ENCODE measurements at regions not wholly inside any gene's neighbourhood (a gene's known extent, or its start where the extent isn't known, plus 50 kb on each side); places are given as distances from the start of the nearest gene placed in this dataset.
"Not testable (repeated sequence)": the region's sequence is repeated elsewhere in the genome, so short reads cannot be mapped to it uniquely, and the experiment has no call there.

DNA sequence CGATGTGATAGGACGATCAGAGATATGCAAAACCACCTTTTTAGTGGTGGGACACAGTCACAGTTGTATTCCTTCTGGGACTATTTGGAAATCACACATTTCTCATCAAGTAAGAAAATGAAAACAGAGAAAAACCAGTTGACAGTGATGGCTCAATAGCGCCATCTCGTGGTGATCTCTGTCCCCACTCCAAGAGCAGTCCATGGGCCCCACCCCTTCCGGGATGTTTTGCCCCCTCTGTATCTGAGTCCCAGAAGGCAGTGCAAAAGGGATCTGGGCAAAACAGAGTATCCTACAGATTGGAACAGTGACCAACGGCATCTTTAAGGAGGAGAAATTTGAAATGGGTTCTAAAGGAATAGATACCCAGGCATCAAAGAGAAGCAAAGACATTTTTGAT, 155.5 kb downstream of the NPIPA8 start:
- not testable (repeated sequence) for H3K9me3 Mint-ChIP-seq, H3K4me3 Mint-ChIP-seq, H3K4me1 Mint-ChIP-seq, DNase-seq, H3K27ac Mint-ChIP-seq, H3K27me3 Mint-ChIP-seq, H3K36me3 Mint-ChIP-seq

DNA sequence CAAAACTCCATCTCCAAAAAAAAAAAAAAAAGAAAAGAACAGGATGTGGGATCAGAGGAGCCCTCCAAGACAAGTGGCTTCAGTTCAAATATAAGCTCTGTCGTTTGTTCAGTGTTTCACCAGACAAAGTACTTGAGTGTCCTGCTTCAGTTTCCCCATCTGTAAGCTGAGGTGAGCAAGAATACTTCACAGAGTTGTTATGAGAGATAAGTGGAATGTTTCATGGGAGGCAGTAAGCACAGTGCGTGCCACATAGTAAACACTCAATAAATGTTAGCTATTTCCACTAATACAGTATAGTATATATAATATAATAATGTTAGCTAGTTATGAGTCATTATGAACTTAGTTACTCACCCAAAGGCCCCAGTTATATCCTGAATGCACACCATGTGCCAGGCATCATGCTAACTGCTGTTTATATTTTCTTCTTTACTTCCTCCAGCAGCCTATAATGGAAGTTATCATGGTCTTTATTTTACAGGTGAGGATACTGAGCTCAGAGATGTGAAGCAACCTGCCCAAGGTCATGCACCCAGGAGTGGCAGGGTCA, 162.5 kb downstream of the NPIPA8 start:
- not testable (repeated sequence) for DNase-seq, H3K4me3 Mint-ChIP-seq, H3K4me1 Mint-ChIP-seq, H3K27ac Mint-ChIP-seq, H3K27me3 Mint-ChIP-seq, H3K9me3 Mint-ChIP-seq, H3K36me3 Mint-ChIP-seq

DNA sequence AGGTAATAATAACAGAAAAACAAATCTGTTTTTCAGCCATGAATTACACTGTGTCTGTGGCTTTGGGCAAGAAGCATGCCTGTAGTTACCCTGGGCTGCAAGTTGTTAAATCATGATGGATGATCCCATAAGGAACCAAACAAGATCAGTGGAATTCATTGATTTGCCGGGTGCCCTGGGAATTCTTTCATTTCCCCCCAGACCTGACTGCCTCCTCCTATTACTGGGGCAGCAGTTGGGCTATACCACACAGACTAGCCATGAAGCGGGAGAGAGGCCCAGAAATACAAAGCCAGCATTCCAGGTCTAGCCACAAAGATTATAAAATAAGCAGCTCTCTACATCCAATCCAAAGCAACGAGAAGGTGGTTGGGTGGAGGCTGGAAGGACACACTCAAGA, 174.2 kb downstream of the NPIPA8 start:
- H3K9me3 Mint-ChIP-seq, H3K4me3 Mint-ChIP-seq: not testable (repeated sequence)

DNA sequence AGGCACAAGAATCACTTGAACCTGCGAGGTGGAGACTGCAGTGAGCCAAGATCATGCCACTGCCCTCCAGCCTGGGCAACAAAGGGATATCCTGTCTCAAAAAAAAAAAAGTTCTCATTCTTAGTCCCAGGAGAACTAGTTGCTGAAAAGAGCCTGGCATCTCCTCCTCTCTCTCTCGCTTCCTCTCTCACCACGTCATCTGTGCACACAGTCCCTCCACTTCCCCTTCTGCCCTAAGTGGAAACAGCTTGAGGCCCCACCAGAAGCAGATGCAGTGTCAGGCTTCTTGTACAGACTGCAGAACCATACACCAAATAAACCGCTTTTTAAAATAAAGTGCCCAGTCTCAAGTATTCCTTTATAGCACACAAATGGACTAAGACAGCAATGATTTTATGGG, 175.3 kb downstream of the NPIPA8 start:
- H3K36me3 Mint-ChIP-seq, H3K27ac Mint-ChIP-seq, H3K4me3 Mint-ChIP-seq, DNase-seq, H3K9me3 Mint-ChIP-seq, H3K4me1 Mint-ChIP-seq: not testable (repeated sequence)
- H3K27me3 Mint-ChIP-seq = peaks cover 13% of the 10 kb centered on the region

More for the DNA sequence above, 174.2 kb downstream of the NPIPA8 start:
- not testable (repeated sequence) for H3K36me3 Mint-ChIP-seq, H3K4me1 Mint-ChIP-seq, DNase-seq, H3K27ac Mint-ChIP-seq
- peaks cover 15% of the 10 kb centered on the region for H3K27me3 Mint-ChIP-seq

DNA sequence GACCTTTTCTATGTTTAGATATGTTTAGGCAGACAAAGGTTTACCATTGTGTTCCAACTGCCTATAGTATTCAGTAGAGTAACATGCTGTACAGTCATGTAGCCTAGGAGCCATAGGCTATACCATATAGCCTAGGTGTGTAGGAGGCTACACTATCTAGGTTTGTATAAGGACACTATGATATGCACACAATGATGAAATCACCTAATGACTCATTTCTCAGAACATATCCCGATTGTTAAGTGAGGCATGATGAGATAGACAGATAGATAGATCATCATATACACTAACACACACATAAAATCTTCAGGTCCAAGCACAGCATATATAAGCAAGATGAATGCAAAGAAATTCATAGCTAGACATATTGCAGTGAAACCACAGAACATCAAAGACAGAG, 177.4 kb downstream of the NPIPA8 start:
- H3K9me3 Mint-ChIP-seq, DNase-seq, H3K36me3 Mint-ChIP-seq, H3K4me3 Mint-ChIP-seq, H3K27ac Mint-ChIP-seq, H3K4me1 Mint-ChIP-seq: not testable (repeated sequence)
- peaks cover 13% of the 10 kb centered on the region for H3K27me3 Mint-ChIP-seq

DNA sequence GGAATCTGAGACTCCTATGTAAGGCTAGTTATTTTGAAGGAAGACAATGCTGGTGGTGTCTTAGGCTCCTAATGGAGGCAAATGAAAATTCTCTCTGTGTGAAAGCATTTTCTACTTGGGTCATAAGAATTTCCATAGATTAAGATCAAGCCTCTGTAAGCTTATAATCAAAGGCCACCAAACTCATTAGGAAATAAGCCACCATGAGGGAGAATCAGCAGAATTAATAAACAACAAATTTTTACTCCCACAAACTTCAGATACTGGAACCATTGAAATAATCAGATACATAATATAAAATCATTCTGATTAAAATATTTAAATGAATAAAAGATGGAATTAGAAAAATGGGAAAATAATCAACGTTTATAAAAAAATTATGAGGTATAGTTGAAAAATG, 178.7 kb downstream of the NPIPA8 start:
- not testable (repeated sequence) for H3K27ac Mint-ChIP-seq, H3K36me3 Mint-ChIP-seq, H3K4me1 Mint-ChIP-seq, H3K4me3 Mint-ChIP-seq, H3K9me3 Mint-ChIP-seq, DNase-seq
- peaks cover 13% of the 10 kb centered on the region for H3K27me3 Mint-ChIP-seq

DNA sequence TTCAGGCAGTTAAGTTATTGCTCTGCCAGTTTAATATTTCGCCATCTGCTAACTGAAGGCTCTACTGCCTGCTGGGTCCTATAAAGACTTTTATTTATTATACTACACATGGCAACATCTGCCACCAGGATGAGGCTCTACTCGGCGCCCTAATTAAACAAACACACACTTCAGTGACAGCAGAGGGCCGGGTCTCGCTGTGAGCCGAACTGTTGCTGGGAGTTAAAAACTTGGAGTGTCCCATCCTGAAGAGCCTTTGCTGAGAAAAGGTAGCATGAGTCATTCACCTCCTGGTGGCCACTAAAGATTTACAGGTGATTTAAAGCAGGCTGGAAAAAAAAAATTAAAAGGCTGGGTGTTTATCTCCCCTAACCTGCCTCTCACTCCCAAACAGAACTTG, 183.7 kb downstream of the NPIPA8 start:
- not testable (repeated sequence) for H3K4me3 Mint-ChIP-seq, H3K9me3 Mint-ChIP-seq, DNase-seq, H3K36me3 Mint-ChIP-seq, H3K27ac Mint-ChIP-seq, H3K4me1 Mint-ChIP-seq, H3K27me3 Mint-ChIP-seq

DNA sequence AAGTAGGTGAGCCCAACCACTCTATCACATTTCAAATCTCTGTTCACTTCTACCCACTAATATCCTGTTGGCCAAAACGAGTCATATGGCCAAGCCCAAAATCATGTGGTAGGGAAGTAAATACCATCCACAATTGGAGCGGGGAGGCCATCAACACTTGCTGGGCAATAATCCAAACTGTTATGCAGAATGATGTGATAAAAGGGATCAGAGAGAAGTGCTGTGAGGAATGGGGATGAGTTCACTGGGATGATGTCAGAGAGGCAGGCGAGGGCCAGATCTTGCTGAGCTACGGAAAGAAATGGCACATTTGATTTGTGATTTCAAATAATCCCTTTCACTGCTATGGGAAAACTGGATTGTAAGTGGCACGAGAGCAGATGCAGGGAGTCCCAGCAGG, 188.4 kb downstream of the NPIPA8 start:
- not testable (repeated sequence) for H3K36me3 Mint-ChIP-seq, H3K9me3 Mint-ChIP-seq, H3K27me3 Mint-ChIP-seq, H3K27ac Mint-ChIP-seq, H3K4me1 Mint-ChIP-seq, H3K4me3 Mint-ChIP-seq, DNase-seq

DNA sequence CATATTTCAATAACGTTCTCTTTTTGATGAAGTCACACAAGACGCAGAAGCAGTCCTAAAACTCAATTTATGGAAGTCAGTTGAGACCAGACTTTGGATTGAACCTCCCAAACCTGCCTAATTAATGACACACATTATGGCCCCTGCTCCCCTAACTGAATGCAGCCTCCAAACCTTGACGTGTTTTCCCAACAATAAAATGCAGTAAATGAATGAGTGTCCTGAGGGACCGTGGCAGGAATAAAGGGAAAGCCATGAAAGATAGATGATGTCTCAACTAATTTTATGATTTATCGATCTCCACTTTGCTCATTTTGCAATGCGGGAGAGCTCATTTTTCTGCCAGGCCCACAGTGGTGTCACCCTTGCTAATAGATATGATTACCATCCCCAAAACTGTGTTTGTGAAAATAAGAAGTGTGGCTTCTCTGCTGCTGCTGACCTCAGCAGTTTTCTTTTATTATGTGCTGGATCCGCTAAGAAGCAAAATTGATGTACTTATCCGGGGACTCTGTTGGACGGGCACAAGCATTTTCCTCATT, 189.9 kb downstream of the NPIPA8 start:
- H3K4me1 Mint-ChIP-seq, H3K27ac Mint-ChIP-seq, H3K27me3 Mint-ChIP-seq, DNase-seq, H3K36me3 Mint-ChIP-seq, H3K4me3 Mint-ChIP-seq, H3K9me3 Mint-ChIP-seq: not testable (repeated sequence)

DNA sequence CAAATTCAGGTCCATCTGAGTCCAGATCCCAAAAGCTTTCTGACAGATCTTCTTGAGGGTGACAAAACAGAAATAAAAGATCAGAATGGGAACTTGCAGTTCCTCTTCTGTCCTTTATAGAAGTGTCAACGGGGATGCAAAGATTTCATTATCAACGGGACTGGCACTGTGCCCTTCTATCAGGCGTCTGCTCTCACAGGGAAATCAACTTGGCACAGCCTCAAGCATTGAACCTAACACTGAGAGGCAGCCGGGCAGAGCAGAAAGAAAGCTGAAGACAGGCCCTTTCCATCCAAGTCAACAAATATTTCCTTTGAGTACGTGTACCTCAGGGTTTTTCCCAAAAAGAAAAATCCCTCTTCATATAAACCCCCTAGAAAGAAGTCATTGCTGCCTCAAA, 194.5 kb downstream of the NPIPA8 start:
- H3K4me3 Mint-ChIP-seq, H3K36me3 Mint-ChIP-seq, H3K27ac Mint-ChIP-seq, H3K9me3 Mint-ChIP-seq, DNase-seq, H3K27me3 Mint-ChIP-seq, H3K4me1 Mint-ChIP-seq: not testable (repeated sequence)

DNA sequence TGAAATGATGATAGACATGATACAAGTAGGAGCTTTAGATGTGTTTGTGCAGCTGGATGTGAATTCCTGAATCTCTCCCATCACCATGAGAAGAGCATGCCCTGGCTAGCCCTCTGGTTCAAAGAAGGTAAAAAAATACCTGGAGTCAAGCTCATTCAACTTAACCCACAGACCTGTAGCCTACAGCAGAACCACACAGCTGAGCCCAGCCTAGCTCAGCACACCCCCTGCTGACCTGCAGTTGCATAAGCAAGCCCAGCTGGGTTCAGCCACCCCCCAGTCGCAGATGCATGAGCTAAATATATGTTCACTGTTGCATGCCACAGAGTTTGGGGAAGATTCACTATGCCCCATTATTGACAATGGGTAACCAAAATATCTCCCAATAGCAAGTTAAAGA, 200.2 kb downstream of the NPIPA8 start:
- H3K27ac Mint-ChIP-seq, H3K4me3 Mint-ChIP-seq, H3K4me1 Mint-ChIP-seq, DNase-seq, H3K27me3 Mint-ChIP-seq, H3K9me3 Mint-ChIP-seq, H3K36me3 Mint-ChIP-seq: not testable (repeated sequence)

DNA sequence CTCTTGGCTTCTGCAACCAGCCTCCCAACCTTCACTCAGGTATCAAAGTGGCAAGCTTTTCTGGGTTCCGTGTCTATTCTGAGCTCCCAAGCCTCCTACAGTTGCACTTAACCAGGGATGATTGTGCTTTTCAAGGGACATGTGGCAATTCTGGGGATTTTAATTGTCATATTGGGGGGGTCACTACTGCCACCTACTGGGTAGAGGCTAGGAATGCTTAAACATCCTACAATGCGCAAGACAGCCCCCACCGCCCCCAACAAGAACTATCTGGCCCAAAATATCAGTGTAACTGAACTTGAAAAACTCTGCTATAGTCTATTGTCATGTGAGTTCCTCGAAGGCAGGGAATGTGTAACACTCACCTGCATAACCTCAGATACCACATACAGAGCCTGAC, 201.5 kb downstream of the NPIPA8 start:
- not testable (repeated sequence) for H3K27me3 Mint-ChIP-seq, H3K27ac Mint-ChIP-seq, H3K36me3 Mint-ChIP-seq, H3K9me3 Mint-ChIP-seq, H3K4me3 Mint-ChIP-seq, DNase-seq, H3K4me1 Mint-ChIP-seq

DNA sequence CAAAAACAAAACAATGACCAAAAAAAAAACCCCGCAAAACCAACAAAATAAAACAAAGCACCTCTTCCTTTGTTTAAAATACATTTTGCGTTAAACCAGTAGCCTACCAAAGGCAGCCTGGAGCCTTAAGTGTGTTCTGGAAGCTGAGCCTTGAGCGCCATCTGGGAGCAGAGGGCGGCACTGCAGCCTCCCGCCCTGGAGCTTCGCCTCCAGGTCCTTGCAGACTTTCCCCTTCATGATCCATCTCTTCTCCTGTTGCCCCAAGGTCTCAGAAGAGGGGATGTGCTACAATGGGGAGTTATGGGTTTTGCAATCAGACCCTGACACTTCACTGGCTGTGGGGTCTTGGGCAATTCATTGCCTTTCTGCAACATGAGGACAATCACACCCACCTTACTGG, 204.9 kb downstream of the NPIPA8 start:
- DNase-seq, H3K4me1 Mint-ChIP-seq, H3K9me3 Mint-ChIP-seq, H3K27me3 Mint-ChIP-seq, H3K36me3 Mint-ChIP-seq, H3K4me3 Mint-ChIP-seq, H3K27ac Mint-ChIP-seq: not testable (repeated sequence)

DNA sequence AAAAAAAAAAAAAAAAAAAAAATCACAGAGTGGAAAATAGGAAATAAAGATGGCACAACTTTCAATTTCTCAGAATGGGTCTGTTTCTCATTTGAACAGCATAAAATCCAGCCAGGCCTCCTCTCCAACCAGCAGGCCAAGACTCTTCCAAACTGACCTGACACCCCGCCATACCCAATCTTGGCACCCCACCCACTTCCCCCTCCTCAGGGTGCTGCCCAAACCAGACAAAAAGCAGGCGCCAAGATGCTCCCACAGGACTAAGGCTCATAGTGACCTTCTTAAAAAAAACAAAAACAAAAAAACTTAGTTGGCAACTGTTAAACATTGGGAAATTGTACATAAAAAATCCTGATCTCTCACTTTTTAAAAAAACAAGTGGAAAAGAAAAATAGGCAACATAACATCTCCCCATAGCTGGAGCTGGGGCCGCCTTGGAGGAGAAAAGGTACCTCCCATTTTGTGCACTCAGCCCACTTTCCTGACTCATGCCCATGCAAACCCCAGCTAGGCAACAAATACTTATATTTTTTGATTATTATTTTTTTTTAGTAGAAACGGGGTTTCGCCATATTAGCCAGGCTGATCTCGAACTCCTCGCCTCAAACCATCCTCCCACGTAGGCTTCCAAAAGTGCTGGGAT, 205.9 kb downstream of the NPIPA8 start:
- not testable (repeated sequence) for H3K9me3 Mint-ChIP-seq, H3K27ac Mint-ChIP-seq, DNase-seq, H3K27me3 Mint-ChIP-seq, H3K36me3 Mint-ChIP-seq, H3K4me3 Mint-ChIP-seq, H3K4me1 Mint-ChIP-seq

DNA sequence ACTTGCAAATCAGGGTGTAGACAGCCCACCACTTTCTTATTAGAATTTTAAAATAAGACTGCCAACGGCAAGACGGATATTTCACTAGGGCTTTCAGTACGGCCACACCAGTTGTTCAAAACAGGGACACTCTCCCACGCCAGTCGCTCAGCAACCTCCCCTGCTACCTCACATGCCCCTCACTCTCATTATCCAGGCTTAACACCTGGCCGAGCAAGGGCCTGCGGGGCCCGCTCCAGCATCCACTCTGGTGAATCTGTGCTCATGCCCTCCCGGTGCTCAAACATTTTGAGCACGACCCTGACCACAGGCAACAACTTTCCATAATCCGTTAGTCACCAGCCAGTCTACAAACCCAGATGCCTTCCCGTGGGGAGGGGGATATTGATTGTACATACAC, 209.5 kb downstream of the NPIPA8 start:
- H3K9me3 Mint-ChIP-seq, H3K36me3 Mint-ChIP-seq, H3K27me3 Mint-ChIP-seq, H3K4me1 Mint-ChIP-seq, H3K4me3 Mint-ChIP-seq, DNase-seq, H3K27ac Mint-ChIP-seq: not testable (repeated sequence)

DNA sequence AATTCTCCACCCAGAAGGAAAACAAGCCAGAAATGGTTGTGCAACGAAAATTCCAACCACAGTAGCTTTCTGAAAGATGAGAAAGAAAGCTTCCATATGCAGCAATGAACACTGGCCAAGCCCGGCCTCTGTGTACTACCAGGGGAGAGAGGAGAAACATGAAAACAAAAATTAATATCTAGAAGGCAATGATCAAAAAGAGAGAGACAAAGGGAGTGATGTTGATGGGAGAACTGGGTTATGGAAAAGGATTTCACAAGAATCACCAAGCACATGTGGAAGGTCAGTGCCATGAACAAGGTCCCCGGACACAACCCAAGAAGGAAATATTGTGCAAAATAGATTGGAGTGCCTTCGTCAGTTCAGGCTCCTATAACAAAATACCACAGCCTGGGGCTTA, 217.4 kb downstream of the NPIPA8 start:
- H3K27ac Mint-ChIP-seq, H3K4me1 Mint-ChIP-seq, H3K4me3 Mint-ChIP-seq, H3K36me3 Mint-ChIP-seq, DNase-seq, H3K9me3 Mint-ChIP-seq, H3K27me3 Mint-ChIP-seq: not testable (repeated sequence)
